A673 (cell line): ENCODE measurements at regions not wholly inside any gene's neighbourhood (a gene's known extent, or its start where the extent isn't known, plus 50 kb on each side); places are given as distances from the start of the nearest gene placed in this dataset.

Source experiments
- BruUV-seq: library from RNA; stranded (reverse); fragments of 400-500 nt; replicated peaks from 2 replicates; lab custom pipeline; 2021; lab: Mats Ljungman, UMichigan
- CTCF ChIA-PET: fragments of 300-600 bp; sonication (Branson Sonifier 250); formaldehyde crosslinking; loops from one replicate; lab custom pipeline; 2022; ENCODE audit warnings: antibody characterized with exemption; lab: Charles Lee
- POLR2A ChIA-PET: fragments of 300-600 bp; sonication (Branson Sonifier 250); formaldehyde crosslinking; loops from one replicate; lab custom pipeline; 2022; ENCODE audit warnings: antibody characterized with exemption; ENCODE audit not compliant: low non-redundant PET; lab: Charles Lee
- DNase-seq: peaks from one replicate; pipeline ENCODE4 v3.0.0-alpha.2; 2015; ENCODE audit warnings: low spot score
- H3K27ac ChIP-seq: fragments of 200-600 bp; sonication (generic); 2 replicates; pipeline ENCODE4 v1.5.1; 2016; ENCODE audit warnings: mixed run types, low read depth, mild to moderate bottlenecking, mixed read lengths, antibody characterized with exemption, low read length; ENCODE audit not compliant: poor library complexity, severe bottlenecking
- H3K27me3 ChIP-seq: fragments of 200-600 bp; sonication (generic); replicated peaks from 2 replicates; pipeline ENCODE4 v1.6.1; 2017; ENCODE audit warnings: mixed run types, low read depth, mild to moderate bottlenecking, mixed read lengths, antibody characterized with exemption, low read length; ENCODE audit not compliant: insufficient read depth, poor library complexity
- H3K36me3 ChIP-seq: fragments of 200-600 bp; sonication (generic); 2 replicates; pipeline ENCODE4 v1.6.1; 2016; ENCODE audit warnings: mixed run types, mild to moderate bottlenecking, mixed read lengths, antibody characterized with exemption, low read length; ENCODE audit not compliant: insufficient read depth, poor library complexity, severe bottlenecking
- H3K4me1 ChIP-seq: fragments of 200-600 bp; sonication (generic); 2 replicates; pipeline ENCODE4 v1.6.1; 2017; ENCODE audit warnings: mixed run types, mild to moderate bottlenecking, mixed read lengths, antibody characterized with exemption, low read length; ENCODE audit not compliant: insufficient read depth, poor library complexity, severe bottlenecking
- H3K4me3 ChIP-seq: fragments of 200-600 bp; sonication (generic); 2 replicates; pipeline ENCODE4 v1.5.1; 2016; ENCODE audit warnings: low read depth, mixed run types, mild to moderate bottlenecking, mixed read lengths, low read length; ENCODE audit not compliant: poor library complexity, severe bottlenecking
- H3K9me3 ChIP-seq: fragments of 200-600 bp; sonication (generic); 2 replicates; pipeline ENCODE4 v1.6.1; 2016; ENCODE audit warnings: mixed run types, low read depth, mild to moderate bottlenecking, mixed read lengths, antibody characterized with exemption, low read length; ENCODE audit not compliant: poor library complexity, severe bottlenecking
- EZH2 ChIP-seq: fragments of 200-600 bp; sonication (generic); IDR thresholded peaks from 2 replicates; pipeline ENCODE4 v1.6.1; 2017; ENCODE audit warnings: borderline replicate concordance, low read depth, mild to moderate bottlenecking, mixed read lengths, antibody characterized with exemption, low read length; ENCODE audit not compliant: poor library complexity, severe bottlenecking
- intact Hi-C: fragments of 100-400 bp; cut with micrococcal nuclease; formaldehyde crosslinking; loops from one replicate; pipeline ENCODE4 v1.10.0; 2022; ENCODE audit not compliant: unreplicated experiment
- TF ChIP-seq, protein P1 (sequence below): fragments of 300-800, 200-600 bp; sonication (generic); conservative IDR thresholded peaks from 2 replicates; pipeline ENCODE4 v1.5.1; 2017; ENCODE audit warnings: low read depth, mild to moderate bottlenecking, antibody characterized with exemption, low read length, moderate library complexity, mixed read lengths

- H3K27ac ChIP-seq, result no peak overlapping the region
- no peaks in the 10 kb centered on the region for H3K36me3 ChIP-seq
- intact Hi-C loops, result no loop called here
- no peaks in the 10 kb centered on the region for H3K27me3 ChIP-seq
- TF ChIP-seq, protein P1, sequence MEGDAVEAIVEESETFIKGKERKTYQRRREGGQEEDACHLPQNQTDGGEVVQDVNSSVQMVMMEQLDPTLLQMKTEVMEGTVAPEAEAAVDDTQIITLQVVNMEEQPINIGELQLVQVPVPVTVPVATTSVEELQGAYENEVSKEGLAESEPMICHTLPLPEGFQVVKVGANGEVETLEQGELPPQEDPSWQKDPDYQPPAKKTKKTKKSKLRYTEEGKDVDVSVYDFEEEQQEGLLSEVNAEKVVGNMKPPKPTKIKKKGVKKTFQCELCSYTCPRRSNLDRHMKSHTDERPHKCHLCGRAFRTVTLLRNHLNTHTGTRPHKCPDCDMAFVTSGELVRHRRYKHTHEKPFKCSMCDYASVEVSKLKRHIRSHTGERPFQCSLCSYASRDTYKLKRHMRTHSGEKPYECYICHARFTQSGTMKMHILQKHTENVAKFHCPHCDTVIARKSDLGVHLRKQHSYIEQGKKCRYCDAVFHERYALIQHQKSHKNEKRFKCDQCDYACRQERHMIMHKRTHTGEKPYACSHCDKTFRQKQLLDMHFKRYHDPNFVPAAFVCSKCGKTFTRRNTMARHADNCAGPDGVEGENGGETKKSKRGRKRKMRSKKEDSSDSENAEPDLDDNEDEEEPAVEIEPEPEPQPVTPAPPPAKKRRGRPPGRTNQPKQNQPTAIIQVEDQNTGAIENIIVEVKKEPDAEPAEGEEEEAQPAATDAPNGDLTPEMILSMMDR, result no peak
- TF ChIP-seq EZH2, result no peak
- no TSS peak for BruUV-seq
- no peak overlapping the region for H3K4me3 ChIP-seq
- H3K9me3 ChIP-seq, result no peaks in the 10 kb centered on the region
- ChIA-PET POLR2A (no interaction called here), CTCF (no interaction called here)
- H3K4me1 ChIP-seq, result no peaks in the 10 kb centered on the region
- no peak for DNase-seq
Measured at GRCh38 chr3:41131224-41131623, 68.1 kb upstream of the CTNNB1 start.

GRCh38 chr3:41137686-41138111, 61.6 kb upstream of the CTNNB1 start:
- Histone ChIP-seq H3K27me3 (no peaks in the 10 kb centered on the region), H3K4me1 (no peaks in the 10 kb centered on the region), H3K27ac (no peak overlapping the region), H3K4me3 (no peak overlapping the region), H3K9me3 (no peaks in the 10 kb centered on the region), H3K36me3 (no peaks in the 10 kb centered on the region)
- TF ChIP-seq EZH2, result no peak
- TF ChIP-seq, protein P1, result no peak
- ChIA-PET POLR2A (no interaction called here), CTCF (no interaction called here)
- no peak for DNase-seq
- intact Hi-C loops, result no loop called here
- no TSS peak for BruUV-seq

DNA sequence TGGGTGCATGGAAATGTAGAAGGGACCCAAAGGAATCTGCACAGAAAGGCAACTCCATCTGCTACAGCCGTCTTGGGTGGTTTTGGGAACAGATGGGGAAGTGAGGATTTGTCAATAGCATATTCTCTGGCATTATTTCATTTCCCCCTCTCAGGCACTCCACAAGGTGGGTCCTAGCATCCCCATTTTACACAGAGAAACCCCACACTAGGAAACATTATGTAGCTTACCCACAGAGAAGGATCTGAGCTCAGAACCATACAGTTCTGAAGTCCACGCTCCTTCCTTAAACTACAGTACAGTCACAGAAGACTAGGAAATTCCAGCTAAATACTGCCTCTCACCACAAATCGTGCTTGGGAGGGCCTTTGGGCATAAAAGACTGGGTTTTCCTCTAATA, 61.2 kb upstream of the CTNNB1 start:
- no peak for DNase-seq
- ChIA-PET POLR2A (no interaction called here), CTCF (no interaction called here)
- H3K4me1 ChIP-seq, result no peaks in the 10 kb centered on the region
- no peaks in the 10 kb centered on the region for H3K36me3 ChIP-seq
- TF ChIP-seq, protein P1, result no peak
- no peak for TF ChIP-seq EZH2
- H3K27ac ChIP-seq, result no peak overlapping the region
- no peak overlapping the region for H3K4me3 ChIP-seq
- H3K27me3 ChIP-seq, result no peaks in the 10 kb centered on the region
- H3K9me3 ChIP-seq, result no peaks in the 10 kb centered on the region
- BruUV-seq, result no TSS peak
- intact Hi-C loops, result no loop called here
